ENCODE measurements at regions not wholly inside any gene's neighbourhood (a gene's known extent, or its start where the extent isn't known, plus 50 kb on each side); places are given as distances from the start of the nearest gene placed in this dataset.
"Not testable (repeated sequence)": the region's sequence is repeated elsewhere in the genome, so short reads cannot be mapped to it uniquely, and the experiment has no call there.

- DNase-seq: no peak
Observed at GRCh38 chr3:145490088-145491048, 670.6 kb downstream of the PLOD2 start.

DNA sequence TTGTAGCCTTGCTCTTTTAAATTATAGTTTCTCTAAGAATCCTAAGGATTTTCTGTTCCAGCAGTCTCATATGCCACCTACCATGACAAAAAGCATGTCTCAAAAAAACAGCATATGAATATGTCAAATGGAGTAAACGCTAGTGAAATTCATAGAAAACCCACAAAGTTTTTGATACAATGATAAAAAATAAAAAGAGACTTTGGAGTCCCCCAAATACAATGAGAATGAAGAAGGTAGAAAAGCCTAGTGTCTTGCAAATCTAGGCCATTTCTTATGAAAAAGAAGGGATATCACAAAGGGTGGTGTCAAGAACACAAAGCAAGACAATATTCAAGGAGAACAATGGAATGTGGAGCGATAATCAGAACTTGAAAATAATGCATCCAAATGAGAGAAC lies 668.5 kb downstream of the PLOD2 start:
- DNase-seq: no peak

DNA sequence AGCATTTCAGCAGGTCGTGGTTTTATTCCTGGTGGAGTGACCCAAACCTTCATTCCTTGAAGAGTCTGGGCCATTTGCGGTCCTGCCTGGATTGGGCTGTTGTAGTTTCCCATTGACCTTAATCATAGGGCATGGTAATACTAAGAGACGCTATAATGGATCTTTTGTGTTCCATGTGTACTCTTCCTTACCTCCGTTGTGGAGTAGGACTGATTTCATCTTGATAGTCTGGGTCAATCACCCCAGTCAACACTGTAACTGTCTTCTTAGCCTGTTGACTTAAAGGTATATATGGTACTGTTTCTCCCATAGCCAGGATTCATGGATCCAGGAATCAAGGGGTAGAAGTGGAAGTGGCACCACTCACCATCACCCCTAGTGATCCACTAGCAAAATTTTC lies 643.6 kb downstream of the PLOD2 start:
- not testable (repeated sequence) for DNase-seq

DNA sequence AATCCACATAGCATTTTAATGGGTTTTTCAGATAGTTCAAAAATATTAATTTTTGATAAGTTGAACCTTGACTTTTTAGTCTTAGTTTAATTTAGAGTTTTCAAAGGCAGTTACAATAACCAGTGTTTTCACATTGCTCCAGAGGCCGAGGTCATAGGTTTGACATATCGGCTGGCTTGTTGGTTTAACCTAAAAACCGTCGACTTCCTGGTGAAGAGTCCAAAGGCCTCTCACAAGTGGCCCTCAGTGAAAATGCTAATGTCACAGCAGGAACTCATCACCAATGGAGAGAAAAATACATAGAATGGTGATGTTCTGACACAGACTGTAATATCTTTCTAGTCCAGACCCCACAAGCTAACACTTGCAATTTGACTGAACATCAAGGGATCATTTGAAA lies 642.3 kb downstream of the PLOD2 start:
- DNase-seq: no peak

DNA sequence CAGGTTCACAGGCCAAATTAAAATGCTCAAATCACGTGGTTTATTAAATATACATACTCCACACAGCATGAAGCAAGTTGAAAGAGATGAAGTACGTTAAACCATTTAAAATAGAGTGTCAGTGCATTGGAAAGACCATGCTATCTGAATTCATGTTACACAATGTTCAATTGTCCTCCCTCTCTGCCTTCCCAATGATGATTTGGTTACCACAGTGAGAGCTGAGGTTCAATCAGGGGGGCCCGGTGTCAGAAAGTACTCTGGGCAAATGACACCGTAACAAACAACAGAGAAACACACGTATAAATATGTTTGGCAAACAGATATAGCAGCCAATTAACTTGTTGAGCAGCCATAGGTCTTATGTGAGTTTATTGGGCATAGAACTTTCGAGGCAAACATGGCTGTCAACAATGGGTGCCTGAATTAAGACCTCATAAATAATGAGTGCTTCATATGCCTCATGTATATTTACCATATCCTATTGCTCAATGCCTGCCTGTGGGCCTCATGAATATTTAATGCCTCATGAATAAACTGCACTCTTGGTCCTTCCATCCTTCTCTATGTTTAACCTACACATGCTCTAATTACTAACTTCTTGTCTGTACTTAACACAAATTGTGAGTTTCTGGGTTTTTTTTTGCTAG lies 641.5 kb downstream of the PLOD2 start:
- DNase-seq: no peak

- DNase-seq: no peak
Observed at GRCh38 chr3:145522179-145522578, 638.8 kb downstream of the PLOD2 start.

DNA sequence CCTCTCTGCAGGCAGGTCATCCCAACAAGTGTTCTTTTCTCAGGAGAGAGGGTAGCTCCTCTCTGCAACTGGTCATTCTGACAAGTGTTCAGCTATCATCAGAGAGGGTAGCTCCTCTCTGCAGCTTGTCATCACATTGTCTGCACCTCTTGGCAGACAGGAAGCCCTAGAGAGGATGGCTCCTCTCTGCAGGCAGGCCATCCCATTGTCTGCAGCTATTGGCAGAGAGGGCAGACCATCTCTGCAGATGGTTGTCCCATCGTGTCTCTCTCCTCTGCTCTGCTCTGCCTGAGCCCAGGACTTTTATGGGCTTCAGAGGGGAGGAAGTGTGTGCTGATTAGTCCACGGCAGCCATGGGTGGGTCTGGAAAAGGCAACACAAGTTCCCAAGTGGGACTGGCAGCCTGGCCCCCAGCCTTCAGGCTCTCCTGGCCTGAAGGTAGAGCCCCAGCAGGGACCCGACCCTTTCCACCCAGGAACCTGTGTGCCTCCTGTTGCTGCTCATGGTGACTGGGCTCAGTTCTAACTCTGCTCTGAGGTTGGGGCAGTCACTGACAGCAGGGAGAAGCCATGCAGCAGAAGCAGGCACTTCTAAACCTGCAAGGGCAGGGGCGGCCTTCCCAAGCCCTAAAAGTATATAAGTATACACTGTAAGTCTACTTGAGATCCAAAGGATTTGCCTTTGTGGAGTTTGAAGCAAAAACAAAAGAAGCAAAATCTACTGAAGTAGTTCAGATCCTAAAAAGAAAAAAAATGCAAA lies 637.9 kb downstream of the PLOD2 start:
- no peak for DNase-seq

DNA sequence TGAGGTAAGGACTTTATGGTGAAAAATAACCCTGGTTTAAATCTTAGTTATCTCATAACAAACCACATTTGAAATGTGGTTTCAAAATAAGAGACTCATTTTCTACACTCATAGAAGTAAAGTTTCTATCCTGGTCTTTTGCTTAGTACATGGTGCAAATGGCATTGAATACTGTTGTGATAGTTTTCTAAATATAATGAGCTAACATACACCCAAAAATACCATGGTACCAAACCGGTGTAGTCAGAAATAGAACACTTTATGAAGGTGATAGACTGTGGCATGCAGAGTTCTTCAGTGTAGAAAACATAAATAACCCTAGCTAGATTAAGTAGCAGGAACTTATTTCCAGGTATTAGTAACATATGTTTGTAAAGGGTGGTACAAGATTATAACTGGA lies 629.4 kb downstream of the PLOD2 start:
- no peak for DNase-seq

GRCh38 chr3:145533696-145534095 lies 627.3 kb downstream of the PLOD2 start:
- DNase-seq: no peak

GRCh38 chr3:145536461-145536860 lies 624.5 kb downstream of the PLOD2 start:
- DNase-seq: no peak

GRCh38 chr3:145550522-145550921 lies 610.5 kb downstream of the PLOD2 start:
- no peak for DNase-seq

DNA sequence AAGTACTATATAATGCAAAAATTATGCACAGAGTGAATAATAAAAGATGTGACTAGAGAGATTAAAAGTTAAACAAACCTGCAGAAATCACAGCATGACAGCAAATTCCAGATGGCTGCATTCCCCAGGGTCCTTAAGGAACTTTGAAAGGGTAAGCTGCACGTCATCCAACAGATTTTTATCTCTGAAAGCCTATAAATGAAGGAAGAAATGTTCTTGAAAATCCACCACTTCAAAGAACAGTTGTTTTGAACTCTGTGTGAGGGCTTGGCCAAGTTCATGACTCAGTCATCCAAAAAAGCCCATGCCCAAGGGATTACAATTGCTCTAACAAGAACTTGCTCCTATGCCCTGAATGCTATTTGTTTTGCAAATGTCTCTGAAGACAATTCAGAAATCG lies 603.6 kb downstream of the PLOD2 start:
- DNase-seq: no peak

DNA sequence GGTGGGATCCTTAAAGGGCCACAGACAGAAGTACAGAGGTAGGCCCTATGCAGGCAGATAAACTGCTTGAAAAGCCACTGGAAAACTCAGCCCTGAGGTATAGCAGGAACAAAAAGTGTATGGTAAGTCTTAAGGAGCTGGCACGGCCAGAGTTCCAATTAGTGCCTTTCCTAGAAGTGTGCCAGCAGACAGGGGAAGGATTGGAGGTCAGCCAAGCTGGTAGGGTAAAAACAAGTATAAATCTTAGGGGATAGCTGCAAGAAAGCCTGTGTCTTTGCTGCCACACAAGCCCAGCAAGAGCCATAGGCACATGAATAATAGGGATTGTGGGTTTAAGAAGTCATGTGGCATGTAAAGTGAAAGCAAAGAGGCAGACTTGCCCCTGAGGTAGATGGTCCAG lies 582.5 kb downstream of the PLOD2 start:
- DNase-seq: no peak

GRCh38 chr3:145581694-145582093 lies 579.3 kb downstream of the PLOD2 start:
- no peak for DNase-seq

GRCh38 chr3:145604851-145605250 lies 556.1 kb downstream of the PLOD2 start:
- DNase-seq: no peak

DNA sequence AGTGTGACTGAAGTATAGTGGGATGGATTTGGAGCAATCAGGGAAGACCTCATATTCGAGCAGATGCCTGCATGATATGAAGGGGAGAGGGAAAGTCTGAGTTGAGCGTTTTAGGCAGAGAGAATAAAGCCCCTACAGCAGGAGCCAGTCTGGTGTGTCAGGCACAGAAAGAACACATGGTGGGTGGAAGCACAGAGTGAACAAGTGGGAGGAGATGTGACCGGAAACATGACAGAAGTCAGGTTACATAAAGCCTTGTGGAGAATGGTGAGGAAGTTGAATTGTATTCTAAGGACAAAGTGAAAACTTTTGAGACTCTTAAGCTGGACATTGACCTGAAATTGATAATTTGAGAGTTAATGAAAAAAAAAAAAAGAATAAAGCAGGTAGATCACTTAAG lies 541.0 kb downstream of the PLOD2 start:
- no peak for DNase-seq

DNA sequence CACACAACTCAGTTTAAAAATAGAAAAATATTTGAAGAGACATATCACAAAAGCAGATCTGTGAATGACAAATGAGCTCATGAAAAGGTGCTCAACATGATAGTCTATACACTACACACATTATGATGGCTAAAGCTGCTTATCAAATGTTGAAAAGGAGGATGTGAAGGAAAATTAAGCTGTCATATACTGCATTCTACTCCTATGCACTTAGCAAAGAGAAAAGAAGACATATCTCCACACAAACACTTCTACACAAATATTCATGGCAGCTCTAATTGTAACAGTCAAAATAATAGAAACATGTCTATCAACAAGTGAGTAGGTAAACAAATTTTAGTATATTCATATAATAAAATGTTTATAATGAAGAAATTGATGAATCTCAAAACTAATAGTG lies 540.5 kb downstream of the PLOD2 start:
- DNase-seq: no peak

- no peak for DNase-seq
Observed at GRCh38 chr3:145623349-145623748, 537.6 kb downstream of the PLOD2 start.

DNA sequence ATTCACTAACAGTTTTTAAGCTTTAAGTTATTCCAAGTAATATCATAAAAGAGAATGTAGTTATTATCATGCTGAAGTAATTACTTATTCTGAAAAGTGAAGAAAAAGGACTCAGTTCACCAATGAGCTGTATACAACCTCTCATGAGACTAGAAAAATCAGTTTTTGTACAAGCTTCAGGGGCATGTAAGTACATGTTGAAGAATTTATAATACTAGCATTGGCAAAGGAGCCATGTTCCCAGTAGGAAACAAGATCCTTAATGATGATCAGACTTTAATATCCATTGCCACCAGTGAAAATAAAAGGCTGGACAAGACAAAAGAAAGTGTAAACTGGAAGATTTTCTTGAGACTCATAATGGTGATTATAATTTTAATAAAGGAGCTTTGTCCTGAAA lies 532.8 kb downstream of the PLOD2 start:
- DNase-seq: no peak

- DNase-seq: no peak
Observed at GRCh38 chr3:145637105-145637504, 523.9 kb downstream of the PLOD2 start.

GRCh38 chr3:145639003-145639606 lies 521.9 kb downstream of the PLOD2 start:
- no peak for DNase-seq

DNA sequence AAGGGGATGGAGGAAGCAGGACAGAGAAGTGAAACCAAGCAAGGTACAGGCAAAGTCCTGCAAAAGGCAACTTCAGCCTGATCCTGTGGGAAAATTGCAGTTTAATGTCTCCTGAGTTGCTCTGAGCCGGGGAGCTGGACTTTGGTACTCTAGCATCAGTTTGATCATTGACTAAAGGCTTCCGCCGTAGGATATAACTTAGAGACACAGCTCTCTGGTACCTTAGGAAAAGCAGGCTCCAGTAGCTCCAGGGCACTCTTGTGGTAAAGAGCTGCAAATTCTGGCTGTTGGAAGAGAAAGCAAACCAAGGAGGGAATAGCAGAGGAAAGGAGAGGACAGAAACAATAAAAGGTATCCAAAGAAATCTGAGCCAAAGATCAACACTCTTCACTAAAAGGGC lies 521.1 kb downstream of the PLOD2 start:
- DNase-seq: no peak

- DNase-seq: no peak
Observed at GRCh38 chr3:145648396-145648795, 512.6 kb downstream of the PLOD2 start.

Measured in SIG-M5 (cell line).